22Rv1 (cell line): ENCODE measurements at regions not wholly inside any gene's neighbourhood (a gene's known extent, or its start where the extent isn't known, plus 50 kb on each side); places are given as distances from the start of the nearest gene placed in this dataset.

Source experiments
- CTCF ChIP-seq: fragments of 450-650 bp; IDR thresholded peaks from 2 replicates; pipeline ENCODE4 v1.5.1; 2017; ENCODE audit warnings: mild to moderate bottlenecking
- ZFX ChIP-seq: fragments of 450-650 bp; IDR thresholded peaks from 2 replicates; pipeline ENCODE4 v1.6.1; 2017; ENCODE audit warnings: antibody characterized with exemption, borderline replicate concordance

DNA sequence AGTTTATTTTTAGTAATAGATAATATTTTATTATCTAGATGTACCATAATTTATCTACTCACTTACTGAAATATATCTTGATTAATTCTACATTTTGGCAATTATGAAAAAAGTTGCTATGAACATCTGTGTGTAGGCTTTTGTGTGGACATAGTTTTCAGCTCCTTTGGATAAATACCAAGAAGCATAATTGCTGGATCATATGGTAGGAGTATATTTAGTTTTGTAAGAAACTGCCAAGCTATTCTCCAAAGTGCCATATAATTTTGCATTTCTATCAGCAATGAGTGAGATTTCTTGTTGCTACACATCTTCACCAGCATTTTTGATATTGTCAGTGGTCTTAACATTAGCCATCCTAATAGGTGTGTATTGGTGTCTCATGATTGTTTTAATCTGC, 882.6 kb upstream of the GRIA3 start:
- no peak for TF ChIP-seq CTCF
- TF ChIP-seq ZFX = no peak
